ENCODE measurements at regions not wholly inside any gene's neighbourhood (a gene's known extent, or its start where the extent isn't known, plus 50 kb on each side); places are given as distances from the start of the nearest gene placed in this dataset.

- H3K27me3 ChIP-seq (ENCODE audit: insufficient read depth, low read depth), result no peaks in the 10 kb centered on the region
- H3K4me2 ChIP-seq, result no peak overlapping the region
- TF ChIP-seq CTCF (conservative IDR thresholded peaks at IDR 0.05; ENCODE audit: low read depth, low read length), result no peak
- no peaks in the 10 kb centered on the region for H3K79me2 ChIP-seq (ENCODE audit: insufficient read depth, low read depth)
- no peaks in the 10 kb centered on the region for H3K36me3 ChIP-seq (ENCODE audit: insufficient read depth)
- H2AFZ ChIP-seq (ENCODE audit: low read depth), result no peak overlapping the region
- no peaks in the 10 kb centered on the region for H3K4me1 ChIP-seq (ENCODE audit: low read depth, poor library complexity, severe bottlenecking)
- H3K27ac ChIP-seq, result no peak overlapping the region
- H4K20me1 ChIP-seq (ENCODE audit: insufficient read depth), result no peaks in the 10 kb centered on the region
- no peak overlapping the region for H3K9ac ChIP-seq
- no peak overlapping the region for H3K4me3 ChIP-seq (IDR thresholded peaks at IDR 0.05; ENCODE audit: insufficient read depth, low read depth, low read length)
Measured at GRCh38 chr13:37986811-37987210, 117.2 kb upstream of the TRPC4 start.

DNA sequence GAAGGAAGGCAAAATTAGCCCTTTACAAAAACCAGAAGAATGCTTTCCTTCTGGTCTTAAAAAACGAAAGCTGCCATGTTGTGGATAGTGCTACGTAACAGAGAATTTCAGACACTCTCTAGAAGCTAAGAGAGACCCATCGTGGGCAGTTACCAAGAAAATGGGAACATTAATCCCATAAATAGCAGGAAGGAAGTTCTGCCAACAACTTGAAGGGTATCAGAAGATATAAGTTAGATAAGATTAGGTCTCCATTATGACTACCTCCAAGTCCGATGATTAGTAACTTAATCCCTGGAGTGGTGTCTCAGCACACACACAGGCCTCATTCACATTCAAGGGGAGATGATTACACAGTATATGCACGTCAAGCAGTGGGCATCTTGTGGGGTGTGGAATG is 115.7 kb upstream of the TRPC4 start:
- Histone ChIP-seq H2AFZ (ENCODE audit: low read depth) (no peak overlapping the region), H3K4me2 (no peak overlapping the region), H3K4me1 (ENCODE audit: low read depth, poor library complexity, severe bottlenecking) (no peaks in the 10 kb centered on the region), H3K79me2 (ENCODE audit: insufficient read depth, low read depth) (no peaks in the 10 kb centered on the region), H4K20me1 (ENCODE audit: insufficient read depth) (no peaks in the 10 kb centered on the region), H3K4me3 (IDR thresholded peaks at IDR 0.05; ENCODE audit: insufficient read depth, low read depth, low read length) (no peak overlapping the region), H3K9ac (no peak overlapping the region), H3K27ac (no peak overlapping the region), H3K36me3 (ENCODE audit: insufficient read depth) (no peaks in the 10 kb centered on the region), H3K27me3 (ENCODE audit: insufficient read depth, low read depth) (no peaks in the 10 kb centered on the region)
- TF ChIP-seq CTCF (conservative IDR thresholded peaks at IDR 0.05; ENCODE audit: low read depth, low read length), result no peak

DNA sequence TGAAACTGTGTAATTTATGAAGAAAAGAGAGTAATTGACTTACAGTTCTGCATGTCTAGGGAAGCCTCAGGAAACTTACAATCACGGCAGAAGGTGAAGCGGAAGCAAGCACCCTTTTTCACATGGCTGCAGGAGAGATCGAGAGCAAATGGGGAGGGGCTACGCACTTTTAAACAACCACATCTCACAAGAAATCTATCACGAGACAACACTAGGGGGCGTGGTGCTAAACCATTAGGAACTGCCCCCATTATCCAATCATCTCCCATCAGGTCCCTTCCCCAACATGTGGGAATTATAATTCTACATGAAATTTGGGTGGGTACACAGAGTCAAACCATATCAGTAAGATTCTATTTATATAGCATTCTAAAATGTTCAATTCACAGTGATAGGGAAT is 114.8 kb upstream of the TRPC4 start:
- Histone ChIP-seq H3K4me2 (no peak overlapping the region), H3K4me1 (ENCODE audit: low read depth, poor library complexity, severe bottlenecking) (no peaks in the 10 kb centered on the region), H3K36me3 (ENCODE audit: insufficient read depth) (no peaks in the 10 kb centered on the region), H3K27me3 (ENCODE audit: insufficient read depth, low read depth) (no peaks in the 10 kb centered on the region), H2AFZ (ENCODE audit: low read depth) (no peak overlapping the region), H3K27ac (no peak overlapping the region), H3K4me3 (IDR thresholded peaks at IDR 0.05; ENCODE audit: insufficient read depth, low read depth, low read length) (no peak overlapping the region), H3K9ac (no peak overlapping the region), H3K79me2 (ENCODE audit: insufficient read depth, low read depth) (no peaks in the 10 kb centered on the region), H4K20me1 (ENCODE audit: insufficient read depth) (no peaks in the 10 kb centered on the region)
- no peak for TF ChIP-seq CTCF (conservative IDR thresholded peaks at IDR 0.05; ENCODE audit: low read depth, low read length)

- no peak overlapping the region for H3K4me2 ChIP-seq
- no peaks in the 10 kb centered on the region for H3K4me1 ChIP-seq (ENCODE audit: low read depth, poor library complexity, severe bottlenecking)
- H3K79me2 ChIP-seq (ENCODE audit: insufficient read depth, low read depth), result no peaks in the 10 kb centered on the region
- no peaks in the 10 kb centered on the region for H3K36me3 ChIP-seq (ENCODE audit: insufficient read depth)
- TF ChIP-seq CTCF (conservative IDR thresholded peaks at IDR 0.05; ENCODE audit: low read depth, low read length), result no peak
- no peaks in the 10 kb centered on the region for H4K20me1 ChIP-seq (ENCODE audit: insufficient read depth)
- H3K27me3 ChIP-seq (ENCODE audit: insufficient read depth, low read depth), result no peaks in the 10 kb centered on the region
- H2AFZ ChIP-seq (ENCODE audit: low read depth), result no peak overlapping the region
- H3K27ac ChIP-seq, result no peak overlapping the region
- H3K4me3 ChIP-seq (IDR thresholded peaks at IDR 0.05; ENCODE audit: insufficient read depth, low read depth, low read length), result no peak overlapping the region
- no peak overlapping the region for H3K9ac ChIP-seq
Measured at GRCh38 chr13:37981932-37982331, 112.4 kb upstream of the TRPC4 start.

GRCh38 chr13:37978680-37979079 is 109.1 kb upstream of the TRPC4 start:
- Histone ChIP-seq H3K4me3 (IDR thresholded peaks at IDR 0.05; ENCODE audit: insufficient read depth, low read depth, low read length) (no peak overlapping the region), H4K20me1 (ENCODE audit: insufficient read depth) (no peaks in the 10 kb centered on the region), H3K4me2 (no peak overlapping the region), H3K9ac (no peak overlapping the region), H3K79me2 (ENCODE audit: insufficient read depth, low read depth) (no peaks in the 10 kb centered on the region), H3K36me3 (ENCODE audit: insufficient read depth) (no peaks in the 10 kb centered on the region), H3K4me1 (ENCODE audit: low read depth, poor library complexity, severe bottlenecking) (no peaks in the 10 kb centered on the region), H2AFZ (ENCODE audit: low read depth) (no peak overlapping the region), H3K27ac (no peak overlapping the region), H3K27me3 (ENCODE audit: insufficient read depth, low read depth) (no peaks in the 10 kb centered on the region)
- no peak for TF ChIP-seq CTCF (conservative IDR thresholded peaks at IDR 0.05; ENCODE audit: low read depth, low read length)
